HepG2 (cell line): ENCODE measurements at regions not wholly inside any gene's neighbourhood (a gene's known extent, or its start where the extent isn't known, plus 50 kb on each side); places are given as distances from the start of the nearest gene placed in this dataset.

Experiments used
- ATAC-seq: fragments of 200-7000 bp; cut with Tn5 transposase; 3 replicates; pipeline ENCODE4 v1.9.1; 2020; ENCODE audit warnings: mild to moderate bottlenecking, moderate library complexity
- BruUV-seq: library from RNA; stranded (reverse); fragments of 400-500 nt; replicated peaks from 2 replicates; lab custom pipeline; 2021; lab: Mats Ljungman, UMichigan
- CTCF ChIA-PET: fragments of 300-600 bp; formaldehyde crosslinking; extraction: SDS; loops from one replicate; lab custom pipeline; 2021; ENCODE audit warnings: low total read pairs, inconsistent platforms, low intra/inter-chr PET ratio; lab: Yijun Ruan, JAX
- POLR2A ChIA-PET: fragments of 350-600 bp; sonication (Branson Sonifier 250); formaldehyde crosslinking; loops from one replicate; lab custom pipeline; 2020; ENCODE audit warnings: antibody characterized with exemption, inconsistent platforms; lab: Yijun Ruan, JAX
- DNase-seq: peaks from one replicate; pipeline ENCODE4 v3.0.0-alpha.2; 2015; ENCODE audit warnings: low spot score
- FAIRE-seq: peaks from 3 replicates; lab custom pipeline; 2011; peaks lifted over from hg19 to GRCh38; lab: Jason Lieb, UNC
- H2AFZ ChIP-seq: one replicate; pipeline ENCODE4 v1.6.1; 2011; ENCODE audit warnings: low read length, inconsistent platforms
- H3K27ac ChIP-seq: fragments of 300-600 bp; 3 replicates; pipeline ENCODE4 v1.8.0; 2011; ENCODE audit warnings: mixed run types, mild to moderate bottlenecking, mixed read lengths, low read length, inconsistent platforms; ENCODE audit not compliant: insufficient read depth; ENCODE audit errors: extremely low read length
- H3K27me3 ChIP-seq, 2 experiments: fragments of 200-600 bp in 1 of 2; 2 replicates in 1 of 2; 3 replicates in 1 of 2; pipeline versions ENCODE4 v1.6.0 to v1.8.0; 2011; ENCODE audit warnings: low read length in 2 of 2, mild to moderate bottlenecking in 2 of 2, moderate library complexity in 2 of 2, inconsistent platforms in 1 of 2; ENCODE audit not compliant: insufficient read depth in 2 of 2, control insufficient read depth in 1 of 2
- H3K36me3 ChIP-seq, 2 experiments: fragments of 200-600 bp in 1 of 2; replicated peaks in 1 of 2; 2 replicates in 1 of 2; 3 replicates in 1 of 2; pipeline versions ENCODE4 v1.5.1 to v1.8.0; 2011; ENCODE audit warnings: low read length in 2 of 2, inconsistent platforms in 1 of 2; ENCODE audit not compliant: insufficient read depth in 2 of 2, control insufficient read depth in 1 of 2
- H3K4me1 ChIP-seq: 2 replicates; pipeline ENCODE4 v1.5.1; 2012; ENCODE audit warnings: low read length, inconsistent platforms; ENCODE audit not compliant: insufficient read depth
- H3K4me2 ChIP-seq: 2 replicates; pipeline ENCODE4 v1.6.0; 2011; ENCODE audit warnings: low read depth, low read length, inconsistent platforms
- H3K4me3 ChIP-seq, 3 experiments: fragments of 200-600 bp in 1 of 3; sonication (generic), shearing (Covaris generic) in 1 of 3; replicated peaks in 1 of 3; 2 replicates each; pipeline ENCODE4 v1.5.1; 2011 to 2016; ENCODE audit warnings: low read length in 3 of 3, inconsistent platforms in 2 of 3, low read depth in 2 of 3, mild to moderate bottlenecking in 2 of 3, control low read depth in 1 of 3, mixed read lengths in 1 of 3; ENCODE audit not compliant: insufficient read depth in 1 of 3
- H3K79me2 ChIP-seq: one replicate; pipeline ENCODE4 v1.6.1; 2011; ENCODE audit warnings: low read length, inconsistent platforms; ENCODE audit not compliant: insufficient read depth
- H3K9ac ChIP-seq: 2 replicates; pipeline ENCODE4 v1.6.0; 2011; ENCODE audit warnings: mild to moderate bottlenecking, low read depth, low read length, inconsistent platforms; ENCODE audit not compliant: insufficient read depth
- H3K9me3 ChIP-seq: 2 replicates; pipeline ENCODE4 v1.5.1; 2012; ENCODE audit warnings: mild to moderate bottlenecking, low read length
- H4K20me1 ChIP-seq: 2 replicates; pipeline ENCODE4 v1.6.0; 2011; ENCODE audit warnings: inconsistent platforms, mild to moderate bottlenecking, low read length, moderate library complexity; ENCODE audit not compliant: insufficient read depth
- BORCS8-MEF2B ChIP-seq: sonication (generic); formaldehyde crosslinking; IDR thresholded peaks from 2 replicates; pipeline ENCODE4 v1.8.0; 2022; ENCODE audit warnings: mild to moderate bottlenecking, missing genetic modification reagents
- KLF12 ChIP-seq: sonication (generic); formaldehyde crosslinking; IDR thresholded peaks from 2 replicates; pipeline ENCODE4 v1.4.0; 2020; ENCODE audit warnings: missing genetic modification reagents, borderline replicate concordance
- MATR3 ChIP-seq: sonication (generic); formaldehyde crosslinking; IDR thresholded peaks from 2 replicates; pipeline ENCODE4 v1.4.0; 2020; ENCODE audit warnings: missing genetic modification reagents
- MLX ChIP-seq: IDR thresholded peaks from 2 replicates; pipeline ENCODE4 v1.6.1; 2016
- MTA1 ChIP-seq: sonication (generic); formaldehyde crosslinking; IDR thresholded peaks from 2 replicates; pipeline ENCODE4 v1.4.0; 2020; ENCODE audit warnings: missing genetic modification reagents, mild to moderate bottlenecking, borderline replicate concordance
- NR2F6 ChIP-seq, 2 experiments: IDR thresholded peaks; 2 replicates each; pipeline ENCODE4 v1.6.1; 2016; ENCODE audit warnings: antibody characterized with exemption in 1 of 2, mild to moderate bottlenecking in 1 of 2
- SSRP1 ChIP-seq: IDR thresholded peaks from 2 replicates; pipeline ENCODE4 v1.6.1; 2016; ENCODE audit warnings: control low read depth
- THAP9 ChIP-seq: sonication (generic); formaldehyde crosslinking; IDR thresholded peaks from 2 replicates; pipeline ENCODE4; 2020; ENCODE audit warnings: missing genetic modification reagents, mild to moderate bottlenecking, borderline replicate concordance
- ZMYM3 ChIP-seq: sonication (generic); formaldehyde crosslinking; IDR thresholded peaks from 2 replicates; pipeline ENCODE4 v1.5.1; 2020; ENCODE audit warnings: mild to moderate bottlenecking, missing genetic modification reagents
- ZNF3 ChIP-seq: IDR thresholded peaks from 2 replicates; pipeline ENCODE4 v1.7.0; 2017; ENCODE audit warnings: inconsistent platforms
- ZNF468 ChIP-seq: sonication (generic); formaldehyde crosslinking; IDR thresholded peaks from 2 replicates; pipeline ENCODE4 v1.8.0; 2022; ENCODE audit warnings: mild to moderate bottlenecking, moderate library complexity, missing genetic modification reagents
- ZNF501 ChIP-seq: sonication (generic); formaldehyde crosslinking; IDR thresholded peaks from 2 replicates; pipeline ENCODE4 v1.5.1; 2020; ENCODE audit warnings: mild to moderate bottlenecking, moderate library complexity, missing genetic modification reagents
- ZNF773 ChIP-seq: sonication (generic); formaldehyde crosslinking; IDR thresholded peaks from 2 replicates; pipeline ENCODE4 v1.4.0; 2020; ENCODE audit warnings: missing genetic modification reagents, borderline replicate concordance
- WGBS: methylation state at CpG from one replicate; pipeline ENCODE4 v1.1.6; 2017; ENCODE audit warnings: low lambda C conversion rate; 5-methylcytosine and 5-hydroxymethylcytosine counted together
- in situ Hi-C: cut with HindIII; loops from 2 replicates; pipeline ENCODE4 v1.10.0; 2017; ENCODE audit warnings: low pct_unique_long_range_greater_than_20kb; ENCODE audit not compliant: extremely low pct_ligation_motif_present
- intact Hi-C: fragments of 100-400 bp; cut with micrococcal nuclease; formaldehyde crosslinking; loops from one replicate; pipeline ENCODE4 v1.10.0; 2022; ENCODE audit not compliant: unreplicated experiment
- TF ChIP-seq, protein P1 (sequence below): sonication (generic); formaldehyde crosslinking; IDR thresholded peaks from 2 replicates; pipeline ENCODE4 v1.4.0; 2020; ENCODE audit warnings: missing genetic modification reagents
- TF ChIP-seq, protein P2 (sequence below): IDR thresholded peaks from 2 replicates; pipeline ENCODE4 v1.6.1; 2018; ENCODE audit warnings: missing genetic modification reagents

- 71% methylated on average over 26 of the region's 27 CpGs for WGBS
- intact Hi-C loops, result no loop called here
- TF ChIP-seq ZMYM3, result no peak
- TF ChIP-seq ZNF3, result no peak
- no peak for TF ChIP-seq KLF12 (CRISPR knock-in tag)
- TF ChIP-seq THAP9 (CRISPR knock-in tag), result no peak
- no peak for TF ChIP-seq NR2F6 (IDR thresholded peaks at IDR 0.05)
- TF ChIP-seq NR2F6 (CRISPR knock-in tag; IDR thresholded peaks at IDR 0.05), result no peak
- TF ChIP-seq, protein P1, sequence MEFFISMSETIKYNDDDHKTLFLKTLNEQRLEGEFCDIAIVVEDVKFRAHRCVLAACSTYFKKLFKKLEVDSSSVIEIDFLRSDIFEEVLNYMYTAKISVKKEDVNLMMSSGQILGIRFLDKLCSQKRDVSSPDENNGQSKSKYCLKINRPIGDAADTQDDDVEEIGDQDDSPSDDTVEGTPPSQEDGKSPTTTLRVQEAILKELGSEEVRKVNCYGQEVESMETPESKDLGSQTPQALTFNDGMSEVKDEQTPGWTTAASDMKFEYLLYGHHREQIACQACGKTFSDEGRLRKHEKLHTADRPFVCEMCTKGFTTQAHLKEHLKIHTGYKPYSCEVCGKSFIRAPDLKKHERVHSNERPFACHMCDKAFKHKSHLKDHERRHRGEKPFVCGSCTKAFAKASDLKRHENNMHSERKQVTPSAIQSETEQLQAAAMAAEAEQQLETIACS (CRISPR knock-in tag), result no peak
- TF ChIP-seq, protein P2, sequence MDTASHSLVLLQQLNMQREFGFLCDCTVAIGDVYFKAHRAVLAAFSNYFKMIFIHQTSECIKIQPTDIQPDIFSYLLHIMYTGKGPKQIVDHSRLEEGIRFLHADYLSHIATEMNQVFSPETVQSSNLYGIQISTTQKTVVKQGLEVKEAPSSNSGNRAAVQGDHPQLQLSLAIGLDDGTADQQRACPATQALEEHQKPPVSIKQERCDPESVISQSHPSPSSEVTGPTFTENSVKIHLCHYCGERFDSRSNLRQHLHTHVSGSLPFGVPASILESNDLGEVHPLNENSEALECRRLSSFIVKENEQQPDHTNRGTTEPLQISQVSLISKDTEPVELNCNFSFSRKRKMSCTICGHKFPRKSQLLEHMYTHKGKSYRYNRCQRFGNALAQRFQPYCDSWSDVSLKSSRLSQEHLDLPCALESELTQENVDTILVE (CRISPR knock-in tag), result no peak
- no peak for TF ChIP-seq ZNF501 (CRISPR knock-in tag)
- no peak for TF ChIP-seq MLX (CRISPR knock-in tag)
- TF ChIP-seq ZNF773 (CRISPR knock-in tag), result no peak
- no peak for TF ChIP-seq ZNF468 (CRISPR knock-in tag)
- TF ChIP-seq MATR3, result no peak
- no peak for TF ChIP-seq SSRP1
- no peak for TF ChIP-seq MTA1
- no peak for TF ChIP-seq BORCS8-MEF2B (CRISPR knock-in tag)
- TF ChIP-seq, all 625 proteins: peak for 0
- FAIRE-seq (no peak), DNase-seq (no peak), ATAC-seq (no peak)
- no TSS peak for BruUV-seq
- Histone ChIP-seq H3K36me3 (no peaks in the 10 kb centered on the region), H3K4me2 (no peak overlapping the region), H3K27me3 (peaks cover 0 to 16% of the 10 kb centered on the region in 2 experiments; a peak in 4 of 5 replicates), H4K20me1 (no peaks in the 10 kb centered on the region), H3K79me2 (no peaks in the 10 kb centered on the region), H3K4me3 (no peak overlapping the region), H3K27ac (no peak overlapping the region), H3K9me3 (no peaks in the 10 kb centered on the region), H3K9ac (no peak overlapping the region), H2AFZ (no peak overlapping the region), H3K4me1 (no peaks in the 10 kb centered on the region)
- in situ Hi-C loops, result no loop called here
- ChIA-PET POLR2A (no interaction called here), CTCF (no interaction called here)
These were observed 396.2 kb upstream of the IRX4 start for GRCh38 chr5:2278825-2279456.
